IPS DF 6.9 (cell line): ENCODE measurements at regions not wholly inside any gene's neighbourhood (a gene's known extent, or its start where the extent isn't known, plus 50 kb on each side); places are given as distances from the start of the nearest gene placed in this dataset.
"Not testable (repeated sequence)": the region's sequence is repeated elsewhere in the genome, so short reads cannot be mapped to it uniquely, and the experiment has no call there.

Source experiments
- DNase-seq: peaks from one replicate; pipeline ENCODE4 v3.0.0-alpha.2; 2013; ENCODE audit warnings: low read depth, low spot score
- H3K27ac ChIP-seq: one replicate; pipeline ENCODE4 v1.5.1; 2013; ENCODE audit warnings: low read length, control low read depth
- H3K27me3 ChIP-seq: 2 replicates; pipeline ENCODE4 v1.6.1; 2013; ENCODE audit warnings: mild to moderate bottlenecking, low read length; ENCODE audit not compliant: control insufficient read depth, insufficient read depth
- H3K36me3 ChIP-seq: 2 replicates; pipeline ENCODE4 v1.6.1; 2013; ENCODE audit warnings: low read length; ENCODE audit not compliant: control insufficient read depth, insufficient read depth
- H3K4me1 ChIP-seq: 2 replicates; pipeline ENCODE4 v1.6.1; 2013; ENCODE audit warnings: low read length; ENCODE audit not compliant: control insufficient read depth, insufficient read depth
- H3K4me3 ChIP-seq: 2 replicates; pipeline ENCODE4 v1.5.1; 2013; ENCODE audit warnings: mild to moderate bottlenecking, low read length
- H3K9me3 ChIP-seq: 2 replicates; pipeline ENCODE4 v1.6.1; 2013; ENCODE audit warnings: low read length, inconsistent platforms; ENCODE audit not compliant: control insufficient read depth, insufficient read depth
- WGBS: extraction: QIAGEN DNeasy Blood & Tissue Kit; methylation state at CpG from one replicate; pipeline ENCODE4 v1.1.7; 2013; ENCODE audit warnings: mixed read lengths, missing lambda C conversion rate; ENCODE audit not compliant: insufficient read length, insufficient coverage; 5-methylcytosine and 5-hydroxymethylcytosine counted together

- not testable (repeated sequence) for DNase-seq, H3K9me3 ChIP-seq, H3K27ac ChIP-seq, H3K36me3 ChIP-seq, H3K4me3 ChIP-seq, H3K4me1 ChIP-seq, H3K27me3 ChIP-seq
- no CpG with 5 or more reads among the region's 5 CpGs for WGBS
Measured at GRCh38 chr15:29648415-29648814, 173.9 kb downstream of the TJP1 start.

- DNase-seq, result no peak
- Histone ChIP-seq H3K27ac (no peak overlapping the region), H3K9me3 (no peaks in the 10 kb centered on the region), H3K4me3 (no peak overlapping the region), H3K36me3 (no peaks in the 10 kb centered on the region), H3K27me3 (no peaks in the 10 kb centered on the region), H3K4me1 (no peaks in the 10 kb centered on the region)
- WGBS, result no CpG with 5 or more reads among the region's 3 CpGs
Measured at GRCh38 chr15:29645841-29646240, 176.4 kb downstream of the TJP1 start.

- not testable (repeated sequence) for H3K9me3 ChIP-seq, H3K36me3 ChIP-seq, H3K4me3 ChIP-seq, H3K27me3 ChIP-seq, H3K4me1 ChIP-seq, DNase-seq, H3K27ac ChIP-seq
- no CpG with 5 or more reads among the region's 12 CpGs for WGBS
Measured at GRCh38 chr15:29644361-29644760, 177.9 kb downstream of the TJP1 start.

GRCh38 chr15:29638781-29639180 is 183.5 kb downstream of the TJP1 start:
- DNase-seq, result no peak
- WGBS, result no CpG with 5 or more reads among the region's 4 CpGs
- Histone ChIP-seq H3K27me3 (no peaks in the 10 kb centered on the region), H3K4me1 (no peaks in the 10 kb centered on the region), H3K4me3 (no peak overlapping the region), H3K27ac (no peak overlapping the region), H3K36me3 (no peaks in the 10 kb centered on the region), H3K9me3 (no peaks in the 10 kb centered on the region)

DNA sequence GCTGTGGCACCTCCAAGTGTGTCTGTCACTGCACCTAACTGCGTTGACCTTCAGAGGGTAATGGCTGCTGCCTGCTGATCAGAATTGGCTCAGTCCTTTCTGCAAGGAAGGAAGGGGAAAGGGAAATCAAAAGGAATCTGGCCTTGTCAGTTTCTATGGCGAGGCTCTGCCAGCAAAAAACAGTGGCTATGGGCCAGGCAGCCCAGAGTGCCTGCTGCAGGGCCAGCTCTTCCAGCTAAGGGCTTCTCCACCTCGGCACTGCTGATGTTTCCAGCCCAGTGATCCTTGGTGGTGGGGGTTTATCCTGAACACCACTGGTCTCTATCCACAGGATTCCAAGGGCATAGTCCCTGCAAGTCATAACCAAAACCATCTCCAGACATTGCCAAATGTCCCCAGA is 184.3 kb downstream of the TJP1 start:
- Histone ChIP-seq H3K4me1 (no peaks in the 10 kb centered on the region), H3K4me3 (no peak overlapping the region), H3K36me3 (no peaks in the 10 kb centered on the region), H3K27ac (no peak overlapping the region), H3K27me3 (no peaks in the 10 kb centered on the region), H3K9me3 (no peaks in the 10 kb centered on the region)
- no CpG with 5 or more reads among the region's 3 CpGs for WGBS
- DNase-seq, result no peak

DNA sequence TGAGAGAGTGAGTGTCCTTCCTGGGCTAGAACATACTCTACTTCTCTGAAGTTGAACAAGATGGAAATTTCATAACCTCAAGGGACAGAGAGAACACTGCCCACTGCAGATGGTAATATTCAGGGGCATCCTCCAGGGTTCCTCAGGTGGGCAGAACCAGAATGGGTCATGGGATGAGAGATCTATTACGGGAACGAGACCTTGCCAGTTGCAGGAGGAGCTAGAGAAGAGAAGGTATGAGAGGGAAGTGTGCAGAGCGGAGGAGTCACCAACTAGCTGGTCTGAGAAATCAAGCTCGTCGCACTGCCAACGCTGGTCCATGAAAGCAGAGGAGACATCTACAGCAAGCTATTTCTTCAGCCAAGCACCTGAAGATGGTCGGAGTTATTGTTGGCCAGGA is 184.7 kb downstream of the TJP1 start:
- no peak for DNase-seq
- no peaks in the 10 kb centered on the region for H3K27me3 ChIP-seq
- no peak overlapping the region for H3K4me3 ChIP-seq
- no CpG with 5 or more reads among the region's 7 CpGs for WGBS
- no peaks in the 10 kb centered on the region for H3K4me1 ChIP-seq
- H3K9me3 ChIP-seq, result no peaks in the 10 kb centered on the region
- no peak overlapping the region for H3K27ac ChIP-seq
- no peaks in the 10 kb centered on the region for H3K36me3 ChIP-seq

DNA sequence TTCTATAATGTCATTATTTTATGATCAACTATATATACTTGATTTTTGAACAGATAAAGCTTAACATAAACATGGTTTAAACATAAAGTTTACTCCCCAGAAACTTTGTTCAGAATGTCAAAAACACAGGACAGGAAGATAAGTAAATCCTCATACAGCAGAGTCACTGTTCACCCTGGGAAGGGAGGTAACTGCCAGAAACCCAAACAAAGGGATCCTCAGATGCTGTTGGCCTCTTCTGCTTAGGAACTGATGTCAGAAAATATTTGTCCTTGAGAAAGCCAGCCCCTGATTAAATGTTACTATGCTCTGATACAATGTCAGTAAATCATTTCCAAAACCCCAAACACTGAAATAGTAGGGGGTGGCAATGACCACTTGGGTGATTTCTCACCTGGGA is 185.3 kb downstream of the TJP1 start:
- Histone ChIP-seq H3K27ac (no peak overlapping the region), H3K4me3 (no peak overlapping the region), H3K27me3 (no peaks in the 10 kb centered on the region), H3K4me1 (no peaks in the 10 kb centered on the region), H3K36me3 (no peaks in the 10 kb centered on the region), H3K9me3 (no peaks in the 10 kb centered on the region)
- DNase-seq, result no peak

DNA sequence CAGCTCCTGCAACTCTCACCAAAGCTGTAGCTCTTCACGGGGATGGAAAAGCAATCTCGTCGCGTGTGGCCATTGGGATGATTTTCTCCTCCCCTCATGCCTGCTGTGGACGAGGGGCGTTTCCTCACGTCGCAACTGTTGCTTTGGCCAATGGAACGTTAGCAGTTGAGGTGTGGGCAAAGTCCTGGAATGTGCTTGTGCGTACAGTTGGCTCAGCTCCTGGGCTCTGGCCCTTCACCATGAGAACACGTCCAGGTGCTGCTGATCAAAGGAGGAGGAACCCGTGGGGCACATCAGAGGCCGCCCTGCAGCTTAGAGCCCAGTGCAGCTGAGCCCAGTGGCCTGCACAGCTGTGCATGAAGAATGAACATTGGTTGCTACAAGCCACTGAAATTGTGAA is 186.1 kb downstream of the TJP1 start:
- no peaks in the 10 kb centered on the region for H3K9me3 ChIP-seq
- DNase-seq, result no peak
- H3K4me1 ChIP-seq, result 0 out of 2 replicates have a peak, but pooled peaks cover 2% of the 10 kb centered on the region
- no peaks in the 10 kb centered on the region for H3K27me3 ChIP-seq
- H3K4me3 ChIP-seq, result no peak overlapping the region
- H3K36me3 ChIP-seq, result no peaks in the 10 kb centered on the region
- no CpG with 5 or more reads among the region's 13 CpGs for WGBS
- H3K27ac ChIP-seq, result no peak overlapping the region

DNA sequence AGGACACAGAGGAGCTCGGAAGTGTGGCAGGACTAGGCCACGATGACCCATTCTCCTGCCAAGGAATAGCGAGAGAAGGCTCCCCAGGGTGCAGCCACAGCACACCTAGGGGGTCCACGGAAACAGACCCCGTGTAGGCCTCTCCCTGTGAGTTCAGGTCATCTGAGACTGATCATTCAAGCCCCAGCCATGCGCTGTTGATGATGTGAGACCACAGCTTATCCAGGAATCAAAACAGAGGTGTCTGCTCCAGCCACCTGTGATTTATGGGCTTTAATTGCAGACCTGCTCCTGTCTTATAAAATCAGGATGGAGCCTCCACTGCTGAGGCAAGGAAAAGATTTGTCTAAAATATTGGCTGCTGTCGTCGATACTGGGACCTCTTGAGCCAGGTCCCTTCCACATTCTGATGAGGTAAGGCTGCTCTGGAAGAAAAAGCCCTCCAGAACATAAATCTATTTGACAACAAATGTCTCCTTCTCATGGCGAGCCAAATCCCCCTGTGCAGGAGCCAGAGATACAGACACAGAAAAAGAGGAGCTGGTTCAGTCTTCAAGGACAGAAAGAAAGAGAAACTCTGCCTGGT is 186.7 kb downstream of the TJP1 start:
- Histone ChIP-seq H3K4me3 (no peak overlapping the region), H3K36me3 (no peaks in the 10 kb centered on the region), H3K27ac (no peak overlapping the region), H3K4me1 (0 out of 2 replicates have a peak, but pooled peaks cover 2% of the 10 kb centered on the region), H3K27me3 (no peaks in the 10 kb centered on the region), H3K9me3 (no peaks in the 10 kb centered on the region)
- no peak for DNase-seq
- no CpG with 5 or more reads among the region's 9 CpGs for WGBS

- no CpG with 5 or more reads among the region's 7 CpGs for WGBS
- Histone ChIP-seq H3K27ac (no peak overlapping the region), H3K4me1 (0 out of 2 replicates have a peak, but pooled peaks cover 2% of the 10 kb centered on the region), H3K27me3 (no peaks in the 10 kb centered on the region), H3K36me3 (no peaks in the 10 kb centered on the region), H3K9me3 (no peaks in the 10 kb centered on the region), H3K4me3 (no peak overlapping the region)
- DNase-seq, result no peak
Measured at GRCh38 chr15:29633971-29634370, 188.3 kb downstream of the TJP1 start.

DNA sequence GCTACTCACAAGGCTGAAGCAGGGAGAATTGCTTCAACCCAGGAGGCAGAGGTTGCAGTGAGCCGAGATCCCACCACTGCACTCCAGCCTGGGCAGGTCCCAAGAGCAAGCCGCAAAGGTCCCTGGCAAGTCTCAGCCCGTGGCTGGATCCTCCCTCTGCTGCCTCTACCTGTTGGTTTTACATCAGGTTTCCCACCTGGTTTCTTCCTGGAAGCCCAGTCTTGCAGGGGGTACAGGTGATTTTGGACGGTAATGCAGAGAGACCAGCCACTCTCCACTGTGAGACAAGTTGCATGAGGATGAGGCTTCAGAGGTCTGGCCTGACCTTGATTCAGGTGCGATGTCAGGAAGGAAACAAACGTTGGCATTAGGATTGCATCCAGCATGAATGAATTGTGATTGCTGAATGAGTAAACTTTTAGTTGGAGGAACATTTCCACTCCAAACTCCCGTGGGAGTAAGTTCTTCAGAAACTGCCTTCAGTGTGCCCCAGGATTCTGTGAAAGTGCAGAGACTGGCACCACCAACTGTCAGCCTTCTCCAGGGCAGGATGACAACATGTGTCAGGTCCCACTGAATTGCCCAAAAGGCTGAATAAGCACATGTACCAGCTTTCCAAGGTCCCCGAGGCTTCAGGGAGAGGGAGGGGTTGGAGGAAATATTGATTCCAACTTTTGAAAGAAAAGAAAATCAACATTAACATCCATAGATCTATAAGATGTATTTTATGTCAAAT is 189.4 kb downstream of the TJP1 start:
- H3K4me3 ChIP-seq, result no peak overlapping the region
- DNase-seq, result no peak
- no peaks in the 10 kb centered on the region for H3K9me3 ChIP-seq
- H3K27ac ChIP-seq, result no peak overlapping the region
- WGBS, result no CpG with 5 or more reads among the region's 8 CpGs
- H3K4me1 ChIP-seq, result 0 out of 2 replicates have a peak, but pooled peaks cover 2% of the 10 kb centered on the region
- no peaks in the 10 kb centered on the region for H3K27me3 ChIP-seq
- no peaks in the 10 kb centered on the region for H3K36me3 ChIP-seq
